ENCODE measurements at regions not wholly inside any gene's neighbourhood (a gene's known extent, or its start where the extent isn't known, plus 50 kb on each side); places are given as distances from the start of the nearest gene placed in this dataset.
"Not testable (repeated sequence)": the region's sequence is repeated elsewhere in the genome, so short reads cannot be mapped to it uniquely, and the experiment has no call there.

- not testable (repeated sequence) for DNase-seq (ENCODE audit: extremely low read depth in 1 of 2, low read depth in 1 of 2)
Measured at GRCh38 chr7:128561116-128561722, 84.7 kb downstream of the METTL2B start.

- not testable (repeated sequence) for DNase-seq (ENCODE audit: extremely low read depth in 1 of 2, low read depth in 1 of 2)
Measured at GRCh38 chr7:128562795-128563194, 86.2 kb downstream of the METTL2B start.

- not testable (repeated sequence) for DNase-seq (ENCODE audit: extremely low read depth in 1 of 2, low read depth in 1 of 2)
Measured at GRCh38 chr7:128564123-128564700, 87.7 kb downstream of the METTL2B start.

- DNase-seq (ENCODE audit: extremely low read depth in 1 of 2, low read depth in 1 of 2): not testable (repeated sequence)
Measured at GRCh38 chr7:128564932-128565864, 88.7 kb downstream of the METTL2B start.

DNA sequence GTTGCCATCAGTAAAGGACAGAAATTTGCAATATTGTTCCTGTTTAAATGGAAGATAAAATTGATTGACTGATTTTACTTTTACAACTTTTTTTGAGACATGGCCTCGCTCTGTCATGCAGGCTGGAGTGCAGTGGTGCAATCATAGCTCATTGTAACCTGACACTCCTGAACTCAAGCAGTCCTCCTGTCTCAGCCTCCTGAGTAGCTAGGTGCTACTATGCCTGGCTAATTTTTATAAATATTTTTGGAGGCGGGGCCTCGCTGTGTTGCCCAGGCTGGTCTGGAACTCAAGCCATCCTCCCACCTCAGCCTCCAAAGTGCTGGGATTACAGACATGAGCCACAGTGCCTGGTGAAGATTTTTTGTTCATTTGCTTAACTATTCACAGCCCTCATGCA, 96.8 kb upstream of the GARIN1A start:
- DNase-seq (ENCODE audit: extremely low read depth in 1 of 2, low read depth in 1 of 2): not testable (repeated sequence)

- not testable (repeated sequence) for DNase-seq (ENCODE audit: extremely low read depth in 1 of 2, low read depth in 1 of 2)
Measured at GRCh38 chr7:128576953-128577352, 95.1 kb upstream of the GARIN1A start.

DNA sequence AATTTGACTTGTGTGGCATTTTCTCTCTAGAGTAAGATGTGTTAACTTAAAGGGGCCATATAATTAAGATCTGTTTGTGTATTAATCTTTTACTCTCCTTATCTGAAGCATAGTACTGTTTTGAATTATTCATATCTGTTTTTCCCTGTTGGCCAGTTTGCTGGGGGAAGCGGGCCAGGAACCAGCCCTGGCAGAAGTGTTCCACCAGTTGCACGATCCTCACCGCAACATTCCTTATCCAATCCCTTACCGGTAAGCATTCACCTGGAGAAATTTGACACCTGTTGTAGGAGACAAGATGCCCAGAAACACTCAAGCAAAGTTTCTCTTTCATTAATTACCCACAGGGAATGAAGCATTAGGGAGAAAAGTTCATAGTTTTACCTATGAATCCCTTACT, 92.2 kb upstream of the GARIN1A start:
- not testable (repeated sequence) for DNase-seq (ENCODE audit: extremely low read depth in 1 of 2, low read depth in 1 of 2)

DNA sequence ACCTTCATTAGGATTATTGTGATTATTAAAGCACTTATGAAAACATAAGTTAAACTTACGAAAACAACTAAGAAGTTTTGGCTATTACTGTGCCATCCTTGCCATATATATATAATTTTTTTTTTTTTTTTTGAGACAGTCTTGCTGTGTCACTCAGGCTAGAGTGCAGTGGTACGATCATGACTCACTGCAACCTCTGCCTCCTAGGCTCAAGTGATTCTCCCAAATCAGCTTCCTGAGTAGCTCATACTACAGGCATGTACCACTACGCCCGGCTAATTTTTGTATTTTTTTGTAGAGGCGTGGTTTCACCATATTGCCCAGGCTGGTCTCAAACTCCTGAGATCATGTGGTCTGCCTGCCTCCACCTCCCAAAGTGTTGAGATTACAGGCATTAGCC, 91.0 kb upstream of the GARIN1A start:
- DNase-seq (ENCODE audit: extremely low read depth in 1 of 2, low read depth in 1 of 2): not testable (repeated sequence)

DNA sequence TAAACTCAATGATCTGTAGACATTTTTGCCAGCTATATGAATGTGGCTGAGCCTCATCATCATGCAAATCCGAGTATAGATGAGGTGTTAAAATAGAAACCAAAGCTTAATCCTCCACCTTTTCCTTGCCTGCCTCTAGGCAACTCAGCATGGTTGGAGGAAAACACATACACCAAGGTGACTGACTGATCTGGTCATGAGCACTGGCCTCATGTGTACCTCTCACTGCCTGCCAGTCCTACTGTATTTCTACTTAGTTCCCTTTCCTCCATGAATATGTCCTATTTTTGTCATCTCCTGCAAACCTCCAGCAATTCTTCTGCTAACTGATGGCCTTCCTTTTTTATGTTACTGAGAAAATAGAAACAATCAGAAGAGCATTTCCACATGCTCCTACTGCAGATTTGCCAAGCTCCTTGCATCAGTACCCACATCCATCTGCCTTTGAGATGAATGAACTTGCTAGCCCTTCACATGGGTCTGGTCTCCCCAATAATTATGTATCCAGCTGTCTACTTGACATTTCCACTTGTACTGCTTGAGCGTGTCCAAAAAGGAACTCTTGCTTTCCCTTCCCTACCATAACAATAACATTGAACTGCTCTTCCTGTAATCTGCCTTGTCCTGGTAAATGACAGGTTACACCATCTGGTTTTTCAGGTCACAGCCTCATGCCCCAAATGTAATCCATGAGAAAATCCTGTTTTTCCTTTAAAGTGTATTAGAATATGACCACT, 90.1 kb upstream of the GARIN1A start:
- DNase-seq (ENCODE audit: extremely low read depth in 1 of 2, low read depth in 1 of 2): not testable (repeated sequence)

- not testable (repeated sequence) for DNase-seq (ENCODE audit: extremely low read depth in 1 of 2, low read depth in 1 of 2)
Measured at GRCh38 chr7:128586715-128587114, 85.4 kb upstream of the GARIN1A start.

GRCh38 chr7:128591705-128592104, 80.4 kb upstream of the GARIN1A start:
- no peak for DNase-seq (ENCODE audit: extremely low read depth in 1 of 2, low read depth in 1 of 2)

- DNase-seq (ENCODE audit: extremely low read depth in 1 of 2, low read depth in 1 of 2): not testable (repeated sequence)
Measured at GRCh38 chr7:128592209-128592608, 79.9 kb upstream of the GARIN1A start.

GRCh38 chr7:128594061-128594460, 78.0 kb upstream of the GARIN1A start:
- not testable (repeated sequence) for DNase-seq (ENCODE audit: extremely low read depth in 1 of 2, low read depth in 1 of 2)

DNA sequence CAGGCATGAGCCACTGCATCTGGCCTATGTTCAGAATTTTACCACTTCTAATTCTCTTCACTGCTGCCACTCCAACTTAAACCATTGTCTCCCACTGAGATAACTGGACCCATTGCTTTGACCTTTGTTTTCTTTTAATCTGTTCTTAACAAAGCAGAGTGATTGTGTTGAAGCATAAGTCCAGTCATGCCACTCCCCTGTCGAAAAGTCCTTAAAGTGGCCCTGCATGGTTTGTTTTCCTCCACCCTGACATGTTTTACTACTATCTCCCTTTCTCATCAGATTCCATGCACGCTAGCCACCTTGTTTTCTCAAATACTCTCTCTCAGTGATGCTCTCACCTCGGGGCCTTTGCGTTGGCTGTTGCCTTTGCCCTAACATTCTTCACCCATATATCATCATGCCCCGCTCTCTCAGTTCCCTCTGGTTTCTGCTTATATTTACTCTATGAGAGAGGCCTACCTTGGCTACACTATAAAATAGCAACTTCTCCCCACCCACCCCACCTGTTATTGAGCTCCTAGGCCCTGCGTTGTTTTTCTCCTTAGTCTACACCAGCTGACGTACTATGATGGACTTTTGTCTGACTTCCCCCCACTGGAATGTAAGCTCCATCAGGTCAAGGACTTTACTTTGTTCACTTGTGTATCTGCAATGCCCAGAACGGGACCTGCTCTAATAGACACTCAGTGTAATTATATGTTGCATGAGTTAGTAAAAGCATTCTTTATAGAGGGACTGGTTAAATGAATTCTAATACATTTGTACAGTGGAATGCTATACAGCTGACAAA, 75.6 kb upstream of the GARIN1A start:
- DNase-seq (ENCODE audit: extremely low read depth in 1 of 2, low read depth in 1 of 2): not testable (repeated sequence)

DNA sequence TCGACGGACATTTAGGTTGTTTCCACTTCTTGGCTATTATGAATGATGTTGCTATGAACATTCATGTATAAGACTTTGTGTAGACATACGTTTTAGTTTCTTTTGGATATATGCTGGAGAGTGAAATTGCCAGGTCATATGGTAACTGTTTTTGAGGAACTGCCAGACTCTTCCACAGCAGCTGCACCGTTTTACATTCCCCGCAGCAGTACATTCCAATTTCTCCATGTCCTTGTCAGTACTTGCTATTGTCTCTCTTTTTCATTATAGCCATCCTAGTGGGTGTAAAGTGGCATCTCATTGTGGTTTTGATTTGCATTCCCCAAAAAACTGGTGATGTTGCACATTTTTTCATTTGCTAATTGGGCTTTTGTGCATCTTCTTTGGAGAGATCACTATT, 73.1 kb upstream of the GARIN1A start:
- not testable (repeated sequence) for DNase-seq (ENCODE audit: extremely low read depth in 1 of 2, low read depth in 1 of 2)

GRCh38 chr7:128608678-128609421, 63.2 kb upstream of the GARIN1A start:
- peak in 1 of 2 donors; percentile 13 for DNase-seq (ENCODE audit: extremely low read depth in 1 of 2, low read depth in 1 of 2)

DNA sequence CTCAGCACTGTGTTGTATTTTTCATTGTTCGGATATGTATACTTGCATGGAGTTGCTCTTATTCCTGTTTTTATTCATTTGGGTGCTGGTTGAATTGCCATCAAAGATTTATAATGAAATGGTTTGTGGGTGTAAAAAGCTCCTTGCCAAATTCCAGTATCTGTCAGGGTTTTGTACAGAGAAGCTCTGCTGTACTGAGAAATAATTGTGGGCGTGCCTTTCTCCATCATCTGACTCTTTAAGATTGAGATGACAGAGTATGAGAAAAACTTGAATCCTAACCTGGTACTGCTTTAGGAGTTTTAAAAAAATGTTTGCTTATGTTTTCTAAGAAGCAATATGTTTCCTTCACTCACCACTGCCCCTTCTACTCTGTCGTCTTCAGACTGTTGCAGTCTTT, 58.7 kb upstream of the GARIN1A start:
- not testable (repeated sequence) for DNase-seq (ENCODE audit: extremely low read depth in 1 of 2, low read depth in 1 of 2)

DNA sequence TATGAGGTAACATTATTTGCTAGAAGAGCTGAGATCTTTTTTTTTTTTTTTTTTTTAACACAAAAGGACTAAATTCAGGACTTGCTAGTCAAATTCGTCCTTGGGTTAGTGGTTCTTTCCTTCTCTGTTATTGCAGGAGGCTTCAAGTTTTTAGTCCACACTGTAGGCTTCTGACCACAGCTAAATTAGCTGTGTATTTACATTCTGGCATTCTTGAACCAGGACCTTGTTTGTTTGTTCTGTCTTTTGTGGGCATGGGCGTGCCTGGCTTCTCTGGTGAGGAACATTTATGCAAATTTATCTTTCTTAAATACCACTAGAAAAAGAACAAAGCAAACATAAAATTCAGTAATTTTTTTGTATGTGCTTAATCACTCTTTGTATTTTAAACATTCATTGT, 57.3 kb upstream of the GARIN1A start:
- DNase-seq (ENCODE audit: extremely low read depth in 1 of 2, low read depth in 1 of 2): not testable (repeated sequence)

- DNase-seq (ENCODE audit: extremely low read depth in 1 of 2, low read depth in 1 of 2): not testable (repeated sequence)
Measured at GRCh38 chr7:128616799-128617198, 55.3 kb upstream of the GARIN1A start.
